DND-41 (cell line): ENCODE measurements at regions not wholly inside any gene's neighbourhood (a gene's known extent, or its start where the extent isn't known, plus 50 kb on each side); places are given as distances from the start of the nearest gene placed in this dataset.

Experiments
- ATAC-seq: fragments of 200-7000 bp; cut with Tn5 transposase; 3 replicates; pipeline ENCODE4 v1.9.1; 2021; ENCODE audit warnings: low read depth; ENCODE audit not compliant: insufficient read depth
- DNase-seq: peaks from one replicate; pipeline ENCODE4 v3.0.0-alpha.2; 2020
- H2AFZ ChIP-seq: 2 replicates; pipeline ENCODE4 v1.6.0; 2012; ENCODE audit warnings: low read depth, low read length
- H3K27ac ChIP-seq: 2 replicates; pipeline ENCODE4 v1.5.1; 2012; ENCODE audit warnings: low read length, inconsistent platforms
- H3K27me3 ChIP-seq: fragments of 200-600 bp; sonication (generic); 2 replicates; pipeline ENCODE4 v1.6.0; 2012; ENCODE audit warnings: low read length, mild to moderate bottlenecking, inconsistent platforms; ENCODE audit not compliant: insufficient read depth, poor library complexity
- H3K36me3 ChIP-seq: 2 replicates; pipeline ENCODE4 v1.5.1; 2012; ENCODE audit warnings: low read length, inconsistent platforms; ENCODE audit not compliant: insufficient read depth
- H3K4me1 ChIP-seq: 2 replicates; pipeline ENCODE4 v1.5.1; 2012; ENCODE audit warnings: mild to moderate bottlenecking, low read length; ENCODE audit not compliant: insufficient read depth
- H3K4me2 ChIP-seq: 2 replicates; pipeline ENCODE4 v1.6.0; 2012; ENCODE audit warnings: mild to moderate bottlenecking, moderate library complexity, low read length, inconsistent platforms; ENCODE audit not compliant: insufficient read depth
- H3K4me3 ChIP-seq, 2 experiments: fragments of 200-600 bp in 1 of 2; shearing (Covaris generic) in 1 of 2; 2 replicates each; pipeline ENCODE4 v1.5.1; 2012 to 2016; ENCODE audit warnings: inconsistent platforms in 2 of 2, low read length in 2 of 2, mild to moderate bottlenecking in 2 of 2, low read depth in 1 of 2, moderate library complexity in 1 of 2
- H3K79me2 ChIP-seq: 2 replicates; pipeline ENCODE4 v1.6.0; 2012; ENCODE audit warnings: low read length, inconsistent platforms; ENCODE audit not compliant: insufficient read depth
- H3K9ac ChIP-seq: 2 replicates; pipeline ENCODE4 v1.6.0; 2012; ENCODE audit warnings: low read depth, mild to moderate bottlenecking, inconsistent platforms, low read length, moderate library complexity
- H3K9me3 ChIP-seq: 2 replicates; pipeline ENCODE4 v1.5.1; 2012; ENCODE audit warnings: low read length, moderate library complexity, mild to moderate bottlenecking, inconsistent platforms; ENCODE audit not compliant: insufficient read depth, severe bottlenecking
- H4K20me1 ChIP-seq: 2 replicates; pipeline ENCODE4 v1.6.0; 2012; ENCODE audit warnings: low read length; ENCODE audit not compliant: insufficient read depth
- EZH2 ChIP-seq: IDR thresholded peaks from 3 replicates; pipeline ENCODE4 v1.6.1; 2012; ENCODE audit warnings: borderline replicate concordance, low read depth, mild to moderate bottlenecking, moderate library complexity, low read length, inconsistent platforms; ENCODE audit not compliant: severe bottlenecking
- TF ChIP-seq, protein P1 (sequence below): IDR thresholded peaks from 2 replicates; pipeline ENCODE4 v1.5.1; 2012; ENCODE audit warnings: borderline replicate concordance, low read length, moderate library complexity, mild to moderate bottlenecking; ENCODE audit not compliant: poor library complexity, severe bottlenecking; ENCODE audit errors: extremely low read depth

DNA sequence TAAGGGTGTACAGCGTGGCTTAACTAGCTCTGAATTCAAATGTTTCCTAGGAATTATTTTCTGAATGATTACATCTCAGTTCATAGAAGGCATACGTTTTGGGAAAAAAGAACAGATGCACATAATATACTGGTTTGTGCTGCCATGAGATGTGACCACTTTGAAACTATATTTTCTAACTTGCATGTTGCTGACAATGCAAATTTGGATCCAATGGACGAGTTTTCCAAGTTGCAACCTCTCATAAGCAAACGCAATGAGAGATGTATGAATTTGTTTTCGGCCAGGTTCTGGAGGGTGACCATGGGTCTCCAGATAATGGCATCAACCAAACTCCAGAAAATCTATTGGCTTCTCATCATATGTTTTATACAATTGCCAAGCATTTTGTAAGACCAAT lies 1445.4 kb downstream of the AACS start:
- Histone ChIP-seq H3K4me1 (no peaks in the 10 kb centered on the region), H3K9me3 (no peaks in the 10 kb centered on the region), H3K79me2 (no peaks in the 10 kb centered on the region), H3K4me2 (no peak overlapping the region), H3K27ac (no peak overlapping the region), H4K20me1 (no peaks in the 10 kb centered on the region), H3K9ac (no peak overlapping the region), H3K4me3 (no peak overlapping the region), H3K36me3 (no peaks in the 10 kb centered on the region), H3K27me3 (no peaks in the 10 kb centered on the region), H2AFZ (no peak overlapping the region)
- ATAC-seq (no peak), DNase-seq (no peak)
- TF ChIP-seq, protein P1, sequence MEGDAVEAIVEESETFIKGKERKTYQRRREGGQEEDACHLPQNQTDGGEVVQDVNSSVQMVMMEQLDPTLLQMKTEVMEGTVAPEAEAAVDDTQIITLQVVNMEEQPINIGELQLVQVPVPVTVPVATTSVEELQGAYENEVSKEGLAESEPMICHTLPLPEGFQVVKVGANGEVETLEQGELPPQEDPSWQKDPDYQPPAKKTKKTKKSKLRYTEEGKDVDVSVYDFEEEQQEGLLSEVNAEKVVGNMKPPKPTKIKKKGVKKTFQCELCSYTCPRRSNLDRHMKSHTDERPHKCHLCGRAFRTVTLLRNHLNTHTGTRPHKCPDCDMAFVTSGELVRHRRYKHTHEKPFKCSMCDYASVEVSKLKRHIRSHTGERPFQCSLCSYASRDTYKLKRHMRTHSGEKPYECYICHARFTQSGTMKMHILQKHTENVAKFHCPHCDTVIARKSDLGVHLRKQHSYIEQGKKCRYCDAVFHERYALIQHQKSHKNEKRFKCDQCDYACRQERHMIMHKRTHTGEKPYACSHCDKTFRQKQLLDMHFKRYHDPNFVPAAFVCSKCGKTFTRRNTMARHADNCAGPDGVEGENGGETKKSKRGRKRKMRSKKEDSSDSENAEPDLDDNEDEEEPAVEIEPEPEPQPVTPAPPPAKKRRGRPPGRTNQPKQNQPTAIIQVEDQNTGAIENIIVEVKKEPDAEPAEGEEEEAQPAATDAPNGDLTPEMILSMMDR: no peak
- no peak for TF ChIP-seq EZH2

- H3K36me3 ChIP-seq: no peaks in the 10 kb centered on the region
- ATAC-seq: no peak
- TF ChIP-seq EZH2: no peak
- TF ChIP-seq, protein P1: no peak
- H3K9me3 ChIP-seq: no peaks in the 10 kb centered on the region
- H3K27me3 ChIP-seq: no peaks in the 10 kb centered on the region
- H3K4me1 ChIP-seq: no peaks in the 10 kb centered on the region
- H2AFZ ChIP-seq: no peak overlapping the region
- no peak overlapping the region for H3K27ac ChIP-seq
- no peak overlapping the region for H3K4me3 ChIP-seq
- DNase-seq: no peak
- no peaks in the 10 kb centered on the region for H3K79me2 ChIP-seq
- H3K4me2 ChIP-seq: no peak overlapping the region
- no peak overlapping the region for H3K9ac ChIP-seq
- H4K20me1 ChIP-seq: no peaks in the 10 kb centered on the region
Measured at GRCh38 chr12:126512916-126513913, 1448.0 kb downstream of the AACS start.

DNA sequence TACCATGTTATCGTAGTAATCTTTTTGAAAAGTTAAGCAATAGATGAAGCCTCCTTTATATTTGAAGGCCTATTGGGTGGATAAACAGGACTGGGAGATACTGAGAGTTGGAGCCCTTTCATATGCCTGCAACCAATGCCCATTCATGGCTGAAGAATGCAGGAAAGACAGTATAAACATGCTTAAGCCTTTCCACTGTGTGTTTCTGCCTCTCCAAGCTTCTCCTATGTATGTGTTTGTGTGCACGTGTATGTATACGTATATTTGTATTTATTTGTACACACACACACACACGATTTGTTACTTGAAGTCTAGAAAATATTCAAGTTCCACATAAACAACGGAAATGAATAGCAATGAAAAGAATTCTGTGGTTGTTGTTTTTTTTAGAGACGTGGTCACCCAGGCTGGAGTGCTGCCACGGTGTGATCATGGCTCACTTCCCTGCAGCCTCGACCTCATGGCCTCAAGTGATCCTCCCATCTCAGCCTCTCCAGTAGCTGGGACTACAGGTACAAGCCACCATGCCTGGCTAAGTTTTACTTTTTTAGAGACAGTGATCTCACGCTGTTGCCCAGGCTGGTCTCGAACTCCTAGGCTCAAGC lies 1453.5 kb downstream of the AACS start:
- Histone ChIP-seq H3K4me2 (no peak overlapping the region), H3K4me1 (no peaks in the 10 kb centered on the region), H3K27me3 (no peaks in the 10 kb centered on the region), H3K9me3 (no peaks in the 10 kb centered on the region), H4K20me1 (no peaks in the 10 kb centered on the region), H2AFZ (no peak overlapping the region), H3K27ac (no peak overlapping the region), H3K36me3 (no peaks in the 10 kb centered on the region), H3K79me2 (no peaks in the 10 kb centered on the region), H3K9ac (no peak overlapping the region), H3K4me3 (no peak overlapping the region)
- no peak for TF ChIP-seq EZH2
- TF ChIP-seq, protein P1: no peak
- ATAC-seq: no peak
- no peak for DNase-seq
